ENCODE measurements at regions not wholly inside any gene's neighbourhood (a gene's known extent, or its start where the extent isn't known, plus 50 kb on each side); places are given as distances from the start of the nearest gene placed in this dataset.

- POLR2A ChIA-PET, result no interaction called here
Observed at GRCh38 chr4:96566755-96567154, 726.9 kb downstream of the PDHA2 start.

More at GRCh38 chr4:96566755-96567154, 726.9 kb downstream of the PDHA2 start:
- Histone ChIP-seq H2AFZ (ENCODE audit: control insufficient read depth, low read depth, low read length) (no peak overlapping the region), H3K36me3 (ENCODE audit: control insufficient read depth in 2 of 2, insufficient read depth in 2 of 2, low read length in 1 of 2) (no peaks in the 10 kb centered on the region), H3K4me1 (ENCODE audit: control insufficient read depth, insufficient read depth, low read length) (no peaks in the 10 kb centered on the region), H4K20me1 (ENCODE audit: control insufficient read depth, insufficient read depth) (no peaks in the 10 kb centered on the region), H3K27ac (ENCODE audit: control insufficient read depth, insufficient read depth) (no peak overlapping the region), H3K9ac (ENCODE audit: control insufficient read depth, insufficient read depth, low read length) (no peak overlapping the region), H3K9me3 (replicated peaks; ENCODE audit: control insufficient read depth, insufficient read depth, low read length) (no peaks in the 10 kb centered on the region), H3K4me3 (no peak overlapping the region), H3K4me2 (ENCODE audit: control insufficient read depth, insufficient read depth) (no peak overlapping the region), H3K27me3 (replicated peaks in 1 of 2; ENCODE audit: control insufficient read depth in 2 of 2, insufficient read depth in 2 of 2, low read length in 1 of 2) (no peaks in the 10 kb centered on the region), H3K79me2 (ENCODE audit: control insufficient read depth, insufficient read depth, low read length) (no peaks in the 10 kb centered on the region)
- BruUV-seq (replicated peaks), result no TSS peak
- FAIRE-seq, result no peak
- ChIA-PET SMC1A (ENCODE audit: uncharacterized antibody, unreplicated experiment) (interaction anchor here (1.2 kb wide), 1 partner anchor 8 kb away, joined by 3 read pairs; no protein-coding TSS in a partner anchor), CTCF (no interaction called here), RAD21 (ENCODE audit: unreplicated experiment) (no interaction called here)
- no peak for ATAC-seq
- in situ Hi-C loops (cut with MboI), result no loop called here
- 15% methylated on average over 2 of the region's 2 CpGs for WGBS (ENCODE audit: insufficient coverage, insufficient replicate concordance, low lambda C conversion rate, missing lambda C conversion rate)
- intact Hi-C loops (cut with micrococcal nuclease; ENCODE audit: unreplicated experiment), result no loop called here
- TF ChIP-seq HCFC1 (IDR thresholded peaks at IDR 0.05; ENCODE audit: low read length) (no peak), LARP7 (IDR thresholded peaks at IDR 0.05) (no peak), CEBPB (IDR thresholded peaks at IDR 0.05; ENCODE audit: borderline replicate concordance in 1 of 2, low read depth in 2 of 2, low read length in 2 of 2) (no peak), JUND (IDR thresholded peaks at IDR 0.05; ENCODE audit: low read depth, low read length) (no peak), E4F1 (IDR thresholded peaks at IDR 0.05; ENCODE audit: borderline replicate concordance, partially characterized antibody) (no peak), CTCF (IDR thresholded peaks at IDR 0.05 in 2 of 3, conservative IDR thresholded peaks at IDR 0.05 in 1 of 3; ENCODE audit: control insufficient read depth in 2 of 3, extremely low read depth in 1 of 3, insufficient read depth in 1 of 3, low read depth in 3 of 3, low read length in 3 of 3) (no peak), KAT2A (conservative IDR thresholded peaks at IDR 0.05; ENCODE audit: control insufficient read depth, low read depth, low read length) (no peak), SMARCA5 (IDR thresholded peaks at IDR 0.05) (no peak), ZNF207 (IDR thresholded peaks at IDR 0.05; ENCODE audit: borderline replicate concordance) (no peak), RCOR1 (conservative IDR thresholded peaks at IDR 0.05; ENCODE audit: low read depth, low read length) (no peak), MYB (IDR thresholded peaks at IDR 0.05; ENCODE audit: borderline replicate concordance, low read depth, low read length) (no peak), USF1 (IDR thresholded peaks at IDR 0.05; ENCODE audit: borderline replicate concordance, extremely low read length, insufficient read depth, low read depth, low read length) (no peak), NRF1 (conservative IDR thresholded peaks at IDR 0.05; ENCODE audit: low read depth, low read length) (no peak), BACH1 (IDR thresholded peaks at IDR 0.05; ENCODE audit: borderline replicate concordance) (no peak), CHD4 (IDR thresholded peaks at IDR 0.05) (no peak), NFXL1 (IDR thresholded peaks at IDR 0.05; ENCODE audit: borderline replicate concordance) (no peak)
- no peak for DNase-seq (ENCODE audit: low read depth, low spot score)

Measured in GM12878 (cell line).